Vagina (tissue), 2 donors: ENCODE measurements at regions not wholly inside any gene's neighbourhood (a gene's known extent, or its start where the extent isn't known, plus 50 kb on each side); places are given as distances from the start of the nearest gene placed in this dataset.

Experiments
- POLR2A ChIP-seq, 2 donors: fragments of 450-650 bp; IDR thresholded peaks; one replicate each; pipeline ENCODE4 v1.6.1; 2017; ENCODE audit warnings: antibody characterized with exemption in 2 of 2, mild to moderate bottlenecking in 2 of 2, moderate library complexity in 2 of 2
- POLR2AphosphoS5 ChIP-seq, 2 donors: sonication (generic); formaldehyde crosslinking; IDR thresholded peaks; one replicate each; pipeline ENCODE4 v1.9.0; 2017; ENCODE audit warnings: antibody characterized with exemption in 2 of 2, mild to moderate bottlenecking in 2 of 2, low read depth in 1 of 2; ENCODE audit not compliant: insufficient read depth in 1 of 2
- TF ChIP-seq, protein P1 (sequence below), 3 experiments: fragments of 450-650 bp in 2 of 3; fragments of 200-600 bp in 1 of 3; sonication (generic) in 1 of 3; IDR thresholded peaks; one replicate each; pipeline ENCODE4 v1.5.1; 2017 to 2019; ENCODE audit warnings: antibody characterized with exemption in 3 of 3, mild to moderate bottlenecking in 2 of 3, moderate library complexity in 2 of 3

DNA sequence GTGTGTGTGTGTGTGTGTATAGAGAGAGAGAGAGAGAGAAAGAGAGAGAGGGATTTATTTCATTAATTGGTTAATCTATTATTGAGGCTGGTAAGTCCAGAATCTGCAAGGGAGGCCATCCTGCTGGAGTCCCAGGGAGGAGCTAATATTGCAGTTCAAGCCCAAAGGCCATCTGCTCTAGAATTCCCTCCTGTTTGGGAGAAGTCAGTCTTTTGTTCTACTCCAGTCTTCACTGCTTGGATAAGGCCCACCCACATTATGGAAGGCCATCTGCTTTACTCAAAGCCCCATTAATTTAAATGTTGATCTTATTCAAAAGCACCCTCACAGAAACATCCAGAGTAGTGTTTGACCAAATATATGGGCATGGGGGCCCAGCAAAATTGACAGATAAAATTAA is 317.5 kb upstream of the RASGEF1B start:
- TF ChIP-seq, protein P1, sequence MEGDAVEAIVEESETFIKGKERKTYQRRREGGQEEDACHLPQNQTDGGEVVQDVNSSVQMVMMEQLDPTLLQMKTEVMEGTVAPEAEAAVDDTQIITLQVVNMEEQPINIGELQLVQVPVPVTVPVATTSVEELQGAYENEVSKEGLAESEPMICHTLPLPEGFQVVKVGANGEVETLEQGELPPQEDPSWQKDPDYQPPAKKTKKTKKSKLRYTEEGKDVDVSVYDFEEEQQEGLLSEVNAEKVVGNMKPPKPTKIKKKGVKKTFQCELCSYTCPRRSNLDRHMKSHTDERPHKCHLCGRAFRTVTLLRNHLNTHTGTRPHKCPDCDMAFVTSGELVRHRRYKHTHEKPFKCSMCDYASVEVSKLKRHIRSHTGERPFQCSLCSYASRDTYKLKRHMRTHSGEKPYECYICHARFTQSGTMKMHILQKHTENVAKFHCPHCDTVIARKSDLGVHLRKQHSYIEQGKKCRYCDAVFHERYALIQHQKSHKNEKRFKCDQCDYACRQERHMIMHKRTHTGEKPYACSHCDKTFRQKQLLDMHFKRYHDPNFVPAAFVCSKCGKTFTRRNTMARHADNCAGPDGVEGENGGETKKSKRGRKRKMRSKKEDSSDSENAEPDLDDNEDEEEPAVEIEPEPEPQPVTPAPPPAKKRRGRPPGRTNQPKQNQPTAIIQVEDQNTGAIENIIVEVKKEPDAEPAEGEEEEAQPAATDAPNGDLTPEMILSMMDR (IDR thresholded peaks at IDR 0.05): no peak
- TF ChIP-seq POLR2AphosphoS5 (IDR thresholded peaks at IDR 0.05; ENCODE audit: insufficient read depth in 1 of 2, low read depth in 1 of 2) (no peak), POLR2A (IDR thresholded peaks at IDR 0.05) (no peak)
